ENCODE measurements at regions not wholly inside any gene's neighbourhood (a gene's known extent, or its start where the extent isn't known, plus 50 kb on each side); places are given as distances from the start of the nearest gene placed in this dataset.

- no peak overlapping the region for H3K4me2 ChIP-seq (ENCODE audit: low read length)
- H3K27me3 ChIP-seq (ENCODE audit: control insufficient read depth, insufficient read depth, low read length), result no peaks in the 10 kb centered on the region
- no peaks in the 10 kb centered on the region for H3K36me3 ChIP-seq (ENCODE audit: control insufficient read depth, insufficient read depth, low read length)
- no peak overlapping the region for H3K27ac ChIP-seq
- H3K9ac ChIP-seq, result no peak overlapping the region
- no peak overlapping the region for H3K4me3 ChIP-seq (ENCODE audit: low read depth, low read length)
- no peaks in the 10 kb centered on the region for H3K4me1 ChIP-seq
- no peaks in the 10 kb centered on the region for H3K9me3 ChIP-seq (ENCODE audit: control insufficient read depth, low read length)
- no peaks in the 10 kb centered on the region for H3K79me2 ChIP-seq
- TF ChIP-seq CTCF (IDR thresholded peaks at IDR 0.05), result no peak
- no peak overlapping the region for H2AFZ ChIP-seq
Measured at GRCh38 chr20:50266293-50267040, 75.8 kb downstream of the CEBPB start.

GRCh38 chr20:50267041-50267865 lies 76.6 kb downstream of the CEBPB start:
- H3K27ac ChIP-seq, result no peak overlapping the region
- H3K4me1 ChIP-seq, result no peaks in the 10 kb centered on the region
- H3K4me3 ChIP-seq (ENCODE audit: low read depth, low read length), result no peak overlapping the region
- H3K36me3 ChIP-seq (ENCODE audit: control insufficient read depth, insufficient read depth, low read length), result no peaks in the 10 kb centered on the region
- no peaks in the 10 kb centered on the region for H3K27me3 ChIP-seq (ENCODE audit: control insufficient read depth, insufficient read depth, low read length)
- no peaks in the 10 kb centered on the region for H3K79me2 ChIP-seq
- H3K9me3 ChIP-seq (ENCODE audit: control insufficient read depth, low read length), result no peaks in the 10 kb centered on the region
- no peak overlapping the region for H2AFZ ChIP-seq
- H3K9ac ChIP-seq, result no peak overlapping the region
- TF ChIP-seq CTCF (IDR thresholded peaks at IDR 0.05), result no peak
- no peak overlapping the region for H3K4me2 ChIP-seq (ENCODE audit: low read length)

- Histone ChIP-seq H3K4me3 (ENCODE audit: low read depth, low read length) (no peak overlapping the region), H3K27ac (no peak overlapping the region), H3K27me3 (ENCODE audit: control insufficient read depth, insufficient read depth, low read length) (no peaks in the 10 kb centered on the region), H3K36me3 (ENCODE audit: control insufficient read depth, insufficient read depth, low read length) (no peaks in the 10 kb centered on the region), H2AFZ (no peak overlapping the region), H3K9me3 (ENCODE audit: control insufficient read depth, low read length) (no peaks in the 10 kb centered on the region), H3K9ac (no peak overlapping the region), H3K4me1 (no peaks in the 10 kb centered on the region), H3K79me2 (no peaks in the 10 kb centered on the region), H3K4me2 (ENCODE audit: low read length) (no peak overlapping the region)
- TF ChIP-seq CTCF (IDR thresholded peaks at IDR 0.05), result no peak
Measured at GRCh38 chr20:50267866-50268219, 77.2 kb downstream of the CEBPB start.

GRCh38 chr20:50269091-50270033 lies 78.7 kb downstream of the CEBPB start:
- no peak overlapping the region for H3K4me2 ChIP-seq (ENCODE audit: low read length)
- H3K27ac ChIP-seq, result no peak overlapping the region
- H2AFZ ChIP-seq, result no peak overlapping the region
- H3K4me1 ChIP-seq, result no peaks in the 10 kb centered on the region
- H3K79me2 ChIP-seq, result no peaks in the 10 kb centered on the region
- no peak for TF ChIP-seq CTCF (IDR thresholded peaks at IDR 0.05)
- H3K9me3 ChIP-seq (ENCODE audit: control insufficient read depth, low read length), result no peaks in the 10 kb centered on the region
- no peaks in the 10 kb centered on the region for H3K36me3 ChIP-seq (ENCODE audit: control insufficient read depth, insufficient read depth, low read length)
- H3K27me3 ChIP-seq (ENCODE audit: control insufficient read depth, insufficient read depth, low read length), result no peaks in the 10 kb centered on the region
- no peak overlapping the region for H3K4me3 ChIP-seq (ENCODE audit: low read depth, low read length)
- H3K9ac ChIP-seq, result no peak overlapping the region

Measured in parathyroid adenoma (tissue), 2 donors.